Neuronal stem cell (in vitro differentiated cells): ENCODE measurements at regions not wholly inside any gene's neighbourhood (a gene's known extent, or its start where the extent isn't known, plus 50 kb on each side); places are given as distances from the start of the nearest gene placed in this dataset.

Experiments used
- DNase-seq: peaks from one replicate; pipeline ENCODE4 v3.0.0-alpha.2; 2013; ENCODE audit warnings: low spot score
- H2AFZ ChIP-seq: one replicate; pipeline ENCODE4 v1.6.1; 2013; ENCODE audit warnings: mild to moderate bottlenecking, low read length, inconsistent platforms
- H2AK5ac ChIP-seq: 2 replicates; pipeline ENCODE4 v1.6.1; 2013; ENCODE audit warnings: low read depth, mild to moderate bottlenecking, inconsistent platforms, low read length, moderate library complexity, mixed read lengths
- H2BK120ac ChIP-seq: 2 replicates; pipeline ENCODE4 v1.6.1; 2013; ENCODE audit warnings: low read depth, mild to moderate bottlenecking, inconsistent platforms, low read length, moderate library complexity, mixed read lengths
- H2BK12ac ChIP-seq: one replicate; pipeline ENCODE4 v1.6.1; 2013; ENCODE audit warnings: low read length, inconsistent platforms
- H2BK15ac ChIP-seq: 2 replicates; pipeline ENCODE4 v1.6.1; 2013; ENCODE audit warnings: mild to moderate bottlenecking, low read length, inconsistent platforms, mixed read lengths
- H2BK5ac ChIP-seq: one replicate; pipeline ENCODE4 v1.6.1; 2013; ENCODE audit warnings: inconsistent platforms, mild to moderate bottlenecking, low read length, moderate library complexity
- H3K14ac ChIP-seq: one replicate; pipeline ENCODE4 v1.6.1; 2013; ENCODE audit warnings: low read length, inconsistent platforms
- H3K18ac ChIP-seq: 2 replicates; pipeline ENCODE4 v1.6.1; 2013; ENCODE audit warnings: low read length, inconsistent platforms
- H3K23ac ChIP-seq: 2 replicates; pipeline ENCODE4 v1.6.1; 2013; ENCODE audit warnings: low read depth, mild to moderate bottlenecking, mixed read lengths, low read length, inconsistent platforms; ENCODE audit not compliant: poor library complexity
- H3K27ac ChIP-seq: replicated peaks from 3 replicates; pipeline ENCODE4 v1.5.1; 2013; ENCODE audit warnings: low read length, inconsistent platforms
- H3K27me3 ChIP-seq, 3 experiments: 2 replicates each; pipeline ENCODE4 v1.6.1; 2013; ENCODE audit warnings: low read length in 3 of 3, mild to moderate bottlenecking in 2 of 3, inconsistent platforms in 1 of 3, low read depth in 1 of 3, mixed read lengths in 1 of 3, moderate library complexity in 1 of 3; ENCODE audit not compliant: control insufficient read depth in 3 of 3, insufficient read depth in 3 of 3
- H3K36me3 ChIP-seq, 2 donors: replicated peaks in 1 of 2; 2 replicates each; pipeline ENCODE4 v1.6.1; 2013; ENCODE audit warnings: low read length in 2 of 2; ENCODE audit not compliant: control insufficient read depth in 2 of 2, insufficient read depth in 2 of 2
- H3K4ac ChIP-seq: 2 replicates; pipeline ENCODE4 v1.6.1; 2013; ENCODE audit warnings: inconsistent platforms, mild to moderate bottlenecking, low read length, moderate library complexity
- H3K4me1 ChIP-seq, 2 donors: 1 replicate in 1 of 2; 2 replicates in 1 of 2; pipeline ENCODE4 v1.6.1; 2013; ENCODE audit warnings: low read length in 2 of 2, low read depth in 1 of 2; ENCODE audit not compliant: control insufficient read depth in 2 of 2, insufficient read depth in 1 of 2
- H3K4me2 ChIP-seq: one replicate; pipeline ENCODE4 v1.6.1; 2013; ENCODE audit warnings: mild to moderate bottlenecking, low read length, inconsistent platforms; ENCODE audit not compliant: insufficient read depth, poor library complexity, severe bottlenecking
- H3K4me3 ChIP-seq, 2 donors: 2 replicates each; pipeline ENCODE4 v1.5.1; 2013; ENCODE audit warnings: low read length in 2 of 2, mild to moderate bottlenecking in 2 of 2, inconsistent platforms in 1 of 2, moderate library complexity in 1 of 2
- H3K79me1 ChIP-seq: one replicate; pipeline ENCODE4 v1.6.1; 2013; ENCODE audit warnings: low read depth, mild to moderate bottlenecking, inconsistent platforms, low read length, moderate library complexity
- H3K9ac ChIP-seq: one replicate; pipeline ENCODE4 v1.6.1; 2013; ENCODE audit warnings: mild to moderate bottlenecking, low read depth, low read length, inconsistent platforms; ENCODE audit not compliant: poor library complexity
- H3K9me3 ChIP-seq, 2 donors: replicated peaks in 1 of 2; 2 replicates each; pipeline versions ENCODE3 to v1.6.1; 2013; ENCODE audit warnings: low read length in 2 of 2, mild to moderate bottlenecking in 2 of 2, inconsistent platforms in 1 of 2, low read depth in 1 of 2, mixed read lengths in 1 of 2, moderate library complexity in 1 of 2; ENCODE audit not compliant: control insufficient read depth in 2 of 2, insufficient read depth in 1 of 2
- H4K8ac ChIP-seq: one replicate; pipeline ENCODE4 v1.6.1; 2013; ENCODE audit warnings: low read depth, mild to moderate bottlenecking, inconsistent platforms, low read length, moderate library complexity
- H4K91ac ChIP-seq: one replicate; pipeline ENCODE4 v1.6.1; 2013; ENCODE audit warnings: low read length, low read depth, mild to moderate bottlenecking, inconsistent platforms; ENCODE audit not compliant: poor library complexity
- WGBS, 2 donors: extraction: QIAGEN DNeasy Blood & Tissue Kit; methylation state at CpG; one replicate each; pipeline ENCODE4 v1.1.7; 2013; ENCODE audit warnings: missing lambda C conversion rate in 2 of 2, mixed read lengths in 1 of 2; ENCODE audit not compliant: insufficient read length in 2 of 2, insufficient replicate concordance in 1 of 2; ENCODE audit errors: extremely low coverage in 2 of 2; 5-methylcytosine and 5-hydroxymethylcytosine counted together

- Histone ChIP-seq H3K36me3 (no peaks in the 10 kb centered on the region), H2BK120ac (no peak overlapping the region), H3K9ac (no peak overlapping the region), H2AFZ (no peak overlapping the region), H4K91ac (no peak overlapping the region), H3K27me3 (peaks cover 0 to 3% (median 0%) of the 10 kb centered on the region in 3 experiments), H3K4me2 (no peak overlapping the region), H3K4ac (no peak overlapping the region), H2BK5ac (no peak overlapping the region), H3K23ac (no peak overlapping the region), H4K8ac (no peak overlapping the region), H3K14ac (no peak overlapping the region), H2BK12ac (no peak overlapping the region), H2AK5ac (no peak overlapping the region), H3K4me3 (no peak overlapping the region), H3K4me1 (peaks cover 0 to 16% of the 10 kb centered on the region in 2 donors), H3K79me1 (no peaks in the 10 kb centered on the region), H3K9me3 (peaks cover 2 to 6% of the 10 kb centered on the region in 2 donors), H2BK15ac (no peak overlapping the region), H3K27ac (peak overlapping the region; percentile 74), H3K18ac (no peak overlapping the region)
- no CpG with 5 or more reads among the region's 1 CpG for WGBS, 2 donors
- DNase-seq, result peak; percentile 72
Measured at GRCh38 chr6:93104195-93104817, 315.1 kb downstream of the EPHA7 start.

GRCh38 chr6:93088621-93089501 lies 330.5 kb downstream of the EPHA7 start:
- no peak overlapping the region for H2BK12ac ChIP-seq
- no peak overlapping the region for H2BK15ac ChIP-seq
- no peak overlapping the region for H3K18ac ChIP-seq
- H3K9ac ChIP-seq, result no peak overlapping the region
- H4K91ac ChIP-seq, result no peak overlapping the region
- no peak overlapping the region for H2BK5ac ChIP-seq
- H3K23ac ChIP-seq, result no peak overlapping the region
- H3K79me1 ChIP-seq, result no peaks in the 10 kb centered on the region
- DNase-seq, result no peak
- no CpG with 5 or more reads among the region's 14 CpGs for WGBS, 2 donors
- no peak overlapping the region for H3K27ac ChIP-seq
- no peak overlapping the region for H3K4me3 ChIP-seq
- H3K9me3 ChIP-seq, result no peaks in the 10 kb centered on the region
- H3K4me1 ChIP-seq, result peaks cover 1 to 9% of the 10 kb centered on the region in 2 donors
- no peak overlapping the region for H3K4ac ChIP-seq
- no peaks in the 10 kb centered on the region for H3K36me3 ChIP-seq
- H3K27me3 ChIP-seq, result no peaks in the 10 kb centered on the region
- no peak overlapping the region for H4K8ac ChIP-seq
- H2AK5ac ChIP-seq, result no peak overlapping the region
- no peak overlapping the region for H2BK120ac ChIP-seq
- H3K14ac ChIP-seq, result no peak overlapping the region
- H3K4me2 ChIP-seq, result no peak overlapping the region
- peak overlapping the region; percentile 50 for H2AFZ ChIP-seq

GRCh38 chr6:93087606-93088005 lies 331.8 kb downstream of the EPHA7 start:
- Histone ChIP-seq H3K18ac (no peak overlapping the region), H3K23ac (no peak overlapping the region), H3K9me3 (no peaks in the 10 kb centered on the region), H3K9ac (no peak overlapping the region), H2BK5ac (no peak overlapping the region), H3K4me3 (no peak overlapping the region), H4K8ac (no peak overlapping the region), H3K79me1 (no peaks in the 10 kb centered on the region), H3K27me3 (no peaks in the 10 kb centered on the region), H2BK120ac (no peak overlapping the region), H3K36me3 (no peaks in the 10 kb centered on the region), H2BK15ac (no peak overlapping the region), H3K4me1 (peaks cover 1 to 9% of the 10 kb centered on the region in 2 donors), H3K4me2 (no peak overlapping the region), H2BK12ac (no peak overlapping the region), H3K4ac (no peak overlapping the region), H2AK5ac (no peak overlapping the region), H2AFZ (no peak overlapping the region), H3K27ac (no peak overlapping the region), H3K14ac (no peak overlapping the region), H4K91ac (no peak overlapping the region)
- no peak for DNase-seq
- no CpG with 5 or more reads among the region's 2 CpGs for WGBS, 2 donors

- no peak overlapping the region for H2BK5ac ChIP-seq
- H3K27me3 ChIP-seq, result no peaks in the 10 kb centered on the region
- no peaks in the 10 kb centered on the region for H3K79me1 ChIP-seq
- peaks cover 1 to 9% of the 10 kb centered on the region in 2 donors for H3K4me1 ChIP-seq
- H2AFZ ChIP-seq, result peak overlapping the region; percentile 25
- DNase-seq, result no peak
- H2BK120ac ChIP-seq, result no peak overlapping the region
- H3K9ac ChIP-seq, result no peak overlapping the region
- no peaks in the 10 kb centered on the region for H3K36me3 ChIP-seq
- H3K4me3 ChIP-seq, result no peak overlapping the region
- H3K23ac ChIP-seq, result no peak overlapping the region
- H3K14ac ChIP-seq, result no peak overlapping the region
- H2BK15ac ChIP-seq, result no peak overlapping the region
- H2AK5ac ChIP-seq, result no peak overlapping the region
- H4K91ac ChIP-seq, result no peak overlapping the region
- H4K8ac ChIP-seq, result no peak overlapping the region
- no peak overlapping the region for H3K4me2 ChIP-seq
- H3K9me3 ChIP-seq, result no peaks in the 10 kb centered on the region
- no peak overlapping the region for H3K18ac ChIP-seq
- H3K4ac ChIP-seq, result no peak overlapping the region
- no peak overlapping the region for H3K27ac ChIP-seq
- no peak overlapping the region for H2BK12ac ChIP-seq
Measured at GRCh38 chr6:93086351-93086750, 333.0 kb downstream of the EPHA7 start.
